HEK293T (cell line): ENCODE measurements at regions not wholly inside any gene's neighbourhood (a gene's known extent, or its start where the extent isn't known, plus 50 kb on each side); places are given as distances from the start of the nearest gene placed in this dataset.

ENCODE experiments used
- ARNT ChIP-seq: fragments of 450-650 bp; IDR thresholded peaks from 2 replicates; pipeline ENCODE4 v1.6.1; 2017; ENCODE audit warnings: mild to moderate bottlenecking
- BHLHE40 ChIP-seq: fragments of 450-650 bp; IDR thresholded peaks from 2 replicates; pipeline ENCODE4 v1.6.1; 2016; ENCODE audit warnings: mild to moderate bottlenecking, moderate library complexity, borderline replicate concordance
- CTBP1 ChIP-seq: fragments of 450-650 bp; IDR thresholded peaks from 2 replicates; pipeline ENCODE4 v1.6.1; 2016; ENCODE audit warnings: borderline replicate concordance
- FOXM1 ChIP-seq: fragments of 450-650 bp; IDR thresholded peaks from 2 replicates; pipeline ENCODE4 v1.6.1; 2017; ENCODE audit warnings: mild to moderate bottlenecking, borderline replicate concordance
- NFRKB ChIP-seq: fragments of 450-650 bp; IDR thresholded peaks from 2 replicates; pipeline ENCODE4 v1.6.1; 2016; ENCODE audit warnings: mild to moderate bottlenecking, moderate library complexity
- SP1 ChIP-seq: fragments of 450-650 bp; IDR thresholded peaks from 2 replicates; pipeline ENCODE4 v1.6.1; 2017
- SUZ12 ChIP-seq: fragments of 450-650 bp; IDR thresholded peaks from 2 replicates; pipeline ENCODE4 v1.6.1; 2016; ENCODE audit warnings: mild to moderate bottlenecking
- TF ChIP-seq, protein P1 (sequence below): fragments of 450-650 bp; IDR thresholded peaks from 2 replicates; pipeline ENCODE4 v1.6.1; 2016

GRCh38 chr9:1917396-1917935 lies 97.7 kb upstream of the SMARCA2 start:
- TF ChIP-seq FOXM1 (no peak), SUZ12 (no peak), SP1 (no peak), CTBP1 (no peak), BHLHE40 (no peak), NFRKB (no peak), ARNT (no peak)
- TF ChIP-seq, protein P1, sequence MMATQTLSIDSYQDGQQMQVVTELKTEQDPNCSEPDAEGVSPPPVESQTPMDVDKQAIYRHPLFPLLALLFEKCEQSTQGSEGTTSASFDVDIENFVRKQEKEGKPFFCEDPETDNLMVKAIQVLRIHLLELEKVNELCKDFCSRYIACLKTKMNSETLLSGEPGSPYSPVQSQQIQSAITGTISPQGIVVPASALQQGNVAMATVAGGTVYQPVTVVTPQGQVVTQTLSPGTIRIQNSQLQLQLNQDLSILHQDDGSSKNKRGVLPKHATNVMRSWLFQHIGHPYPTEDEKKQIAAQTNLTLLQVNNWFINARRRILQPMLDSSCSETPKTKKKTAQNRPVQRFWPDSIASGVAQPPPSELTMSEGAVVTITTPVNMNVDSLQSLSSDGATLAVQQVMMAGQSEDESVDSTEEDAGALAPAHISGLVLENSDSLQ = no peak
